ENCODE measurements at regions not wholly inside any gene's neighbourhood (a gene's known extent, or its start where the extent isn't known, plus 50 kb on each side); places are given as distances from the start of the nearest gene placed in this dataset.

DNA sequence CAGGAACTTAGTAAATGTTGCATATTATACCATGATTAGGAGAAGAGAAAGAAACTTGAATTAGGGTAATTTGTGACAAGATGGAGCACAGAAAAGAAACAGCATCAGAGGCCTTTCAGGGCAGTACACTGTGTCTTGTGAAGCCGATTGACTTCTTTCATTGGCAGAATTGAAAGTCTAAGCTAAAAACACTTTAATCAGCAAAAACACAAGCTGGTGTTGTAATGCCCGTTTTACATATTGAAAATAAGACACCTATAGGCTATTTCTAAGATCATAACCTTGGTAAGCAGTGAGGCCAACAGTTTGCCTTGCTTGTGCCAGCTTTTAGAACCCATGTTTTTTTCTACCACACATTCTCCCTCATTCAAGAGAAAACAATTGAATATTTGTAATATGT lies 1378.1 kb upstream of the NXPH2 start:
- TF ChIP-seq, protein P1, sequence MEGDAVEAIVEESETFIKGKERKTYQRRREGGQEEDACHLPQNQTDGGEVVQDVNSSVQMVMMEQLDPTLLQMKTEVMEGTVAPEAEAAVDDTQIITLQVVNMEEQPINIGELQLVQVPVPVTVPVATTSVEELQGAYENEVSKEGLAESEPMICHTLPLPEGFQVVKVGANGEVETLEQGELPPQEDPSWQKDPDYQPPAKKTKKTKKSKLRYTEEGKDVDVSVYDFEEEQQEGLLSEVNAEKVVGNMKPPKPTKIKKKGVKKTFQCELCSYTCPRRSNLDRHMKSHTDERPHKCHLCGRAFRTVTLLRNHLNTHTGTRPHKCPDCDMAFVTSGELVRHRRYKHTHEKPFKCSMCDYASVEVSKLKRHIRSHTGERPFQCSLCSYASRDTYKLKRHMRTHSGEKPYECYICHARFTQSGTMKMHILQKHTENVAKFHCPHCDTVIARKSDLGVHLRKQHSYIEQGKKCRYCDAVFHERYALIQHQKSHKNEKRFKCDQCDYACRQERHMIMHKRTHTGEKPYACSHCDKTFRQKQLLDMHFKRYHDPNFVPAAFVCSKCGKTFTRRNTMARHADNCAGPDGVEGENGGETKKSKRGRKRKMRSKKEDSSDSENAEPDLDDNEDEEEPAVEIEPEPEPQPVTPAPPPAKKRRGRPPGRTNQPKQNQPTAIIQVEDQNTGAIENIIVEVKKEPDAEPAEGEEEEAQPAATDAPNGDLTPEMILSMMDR (IDR thresholded peaks at IDR 0.05), result no peak
- TF ChIP-seq POLR2AphosphoS5 (IDR thresholded peaks at IDR 0.05) (no peak), EP300 (IDR thresholded peaks at IDR 0.05) (no peak)

Measured in esophagus muscularis mucosa (tissue), 4 donors.